HAP-1 (cell line): ENCODE measurements at regions not wholly inside any gene's neighbourhood (a gene's known extent, or its start where the extent isn't known, plus 50 kb on each side); places are given as distances from the start of the nearest gene placed in this dataset.
"Not testable (repeated sequence)": the region's sequence is repeated elsewhere in the genome, so short reads cannot be mapped to it uniquely, and the experiment has no call there.

Source experiments
- DNase-seq, 2 experiments: peaks; one replicate each; pipeline ENCODE4 v3.0.0-alpha.2; 2016 to 2020; ENCODE audit warnings: low spot score in 2 of 2
- H3K27me3 ChIP-seq: fragments of 250-450 bp; sonication (Bioruptor Pico); 2 replicates; pipeline ENCODE4 v1.5.1; 2020; ENCODE audit warnings: low read depth, mild to moderate bottlenecking, moderate library complexity
- H3K36me3 ChIP-seq: fragments of 250-450 bp; sonication (Bioruptor Pico); replicated peaks from 2 replicates; pipeline ENCODE4 v1.5.1; 2020; ENCODE audit warnings: mild to moderate bottlenecking
- H3K4me1 ChIP-seq: fragments of 250-450 bp; sonication (Bioruptor Pico); 2 replicates; pipeline ENCODE4 v1.5.1; 2020; ENCODE audit warnings: mild to moderate bottlenecking
- H3K4me3 ChIP-seq: fragments of 250-450 bp; sonication (Bioruptor Pico); 2 replicates; pipeline ENCODE4 v1.5.1; 2020; ENCODE audit warnings: mild to moderate bottlenecking, moderate library complexity
- H3K9me3 ChIP-seq: fragments of 250-450 bp; sonication (Bioruptor Pico); 2 replicates; pipeline ENCODE4 v1.5.1; 2020; ENCODE audit warnings: mild to moderate bottlenecking, moderate library complexity
- in situ Hi-C: fragments of 300-500 bp; cut with MboI; formaldehyde crosslinking; loops from 3 replicates; pipeline ENCODE4 v1.14.3; 2020; ENCODE audit warnings: low sequenced_read_pairs, inconsistent platforms, mixed read lengths

DNA sequence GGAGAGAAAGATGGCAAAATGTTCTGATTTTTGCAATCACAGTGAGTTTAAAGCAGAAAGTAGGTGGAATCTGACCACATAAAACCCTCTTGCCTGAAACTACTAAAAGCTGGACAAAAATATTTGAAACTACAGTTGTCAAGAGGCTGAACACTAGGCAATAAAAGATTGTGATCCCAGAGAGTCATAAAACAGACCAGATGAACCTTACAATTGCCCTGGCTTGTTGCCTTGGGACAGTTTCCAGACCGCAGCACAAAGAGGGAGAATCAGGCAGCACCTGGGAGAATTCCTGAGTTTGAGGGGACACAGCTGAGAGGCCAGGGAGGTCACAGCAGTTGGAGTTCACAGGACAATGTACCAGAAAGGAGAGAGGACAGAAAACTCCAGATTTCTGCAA, 107.3 kb upstream of the NANOS1 start:
- DNase-seq, result no peak
- H3K9me3 ChIP-seq, result no peaks in the 10 kb centered on the region
- H3K36me3 ChIP-seq, result no peaks in the 10 kb centered on the region
- in situ Hi-C loops, result no loop called here
- H3K4me1 ChIP-seq, result no peaks in the 10 kb centered on the region; the same call in 1 of the 2 replicates
- no peak overlapping the region for H3K4me3 ChIP-seq
- no peaks in the 10 kb centered on the region for H3K27me3 ChIP-seq

DNA sequence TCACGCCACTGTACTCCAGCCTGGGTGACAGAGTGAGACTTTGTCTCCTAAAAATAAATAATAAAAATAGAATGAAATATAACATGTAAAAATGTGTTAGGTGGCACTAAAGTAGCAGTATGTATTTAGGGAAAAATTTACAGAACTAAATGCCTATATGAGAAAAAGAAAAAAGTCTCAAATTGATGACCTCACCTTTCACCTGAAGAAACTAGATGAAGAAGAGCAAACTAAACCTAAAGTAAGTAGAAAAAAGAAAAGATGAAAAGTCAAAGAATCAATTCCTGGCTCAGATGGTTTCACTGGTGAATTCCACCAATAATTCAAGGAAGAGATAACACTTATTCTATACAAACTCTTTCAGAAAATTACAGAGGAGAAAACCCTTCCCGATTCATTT, 106.5 kb upstream of the NANOS1 start:
- no peaks in the 10 kb centered on the region for H3K27me3 ChIP-seq
- in situ Hi-C loops, result no loop called here
- H3K4me3 ChIP-seq, result no peak overlapping the region
- no peaks in the 10 kb centered on the region for H3K9me3 ChIP-seq
- no peaks in the 10 kb centered on the region for H3K36me3 ChIP-seq
- no peak for DNase-seq
- no peaks in the 10 kb centered on the region; the same call in 1 of the 2 replicates for H3K4me1 ChIP-seq

DNA sequence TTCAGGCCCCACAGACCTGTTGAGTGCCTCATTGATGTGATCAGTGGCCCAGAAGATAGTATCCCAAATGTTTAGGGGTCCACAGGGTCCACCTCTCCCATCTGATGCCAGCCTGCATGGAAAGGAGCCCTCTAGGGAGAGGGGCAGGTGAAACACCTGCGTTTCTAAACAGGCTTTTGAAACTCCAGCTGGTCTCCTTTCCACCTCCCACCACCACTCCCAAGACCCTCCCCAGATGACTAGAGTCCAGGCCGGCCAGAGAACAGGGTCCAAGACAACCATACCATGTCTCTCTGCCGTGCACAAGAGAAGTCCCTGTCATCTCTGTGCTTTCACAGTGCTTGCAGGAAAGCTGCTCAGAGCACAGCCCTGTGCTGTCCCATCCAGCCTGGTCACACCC, 105.0 kb upstream of the NANOS1 start:
- H3K27me3 ChIP-seq, result no peaks in the 10 kb centered on the region
- H3K4me3 ChIP-seq, result no peak overlapping the region
- no peaks in the 10 kb centered on the region for H3K9me3 ChIP-seq
- H3K36me3 ChIP-seq, result no peaks in the 10 kb centered on the region
- no peak for DNase-seq
- H3K4me1 ChIP-seq, result no peaks in the 10 kb centered on the region
- in situ Hi-C loops, result no loop called here

GRCh38 chr10:118925404-118926071, 104.0 kb upstream of the NANOS1 start:
- H3K27me3 ChIP-seq, result no peaks in the 10 kb centered on the region
- H3K4me3 ChIP-seq, result no peak overlapping the region
- in situ Hi-C loops, result no loop called here
- no peaks in the 10 kb centered on the region for H3K36me3 ChIP-seq
- DNase-seq, result no peak
- H3K9me3 ChIP-seq, result no peaks in the 10 kb centered on the region
- H3K4me1 ChIP-seq, result no peaks in the 10 kb centered on the region

GRCh38 chr10:118926072-118926417, 103.5 kb upstream of the NANOS1 start:
- Histone ChIP-seq H3K4me3 (no peak overlapping the region), H3K27me3 (no peaks in the 10 kb centered on the region), H3K36me3 (no peaks in the 10 kb centered on the region), H3K4me1 (no peaks in the 10 kb centered on the region), H3K9me3 (no peaks in the 10 kb centered on the region)
- in situ Hi-C loops, result no loop called here
- DNase-seq, result no peak

DNA sequence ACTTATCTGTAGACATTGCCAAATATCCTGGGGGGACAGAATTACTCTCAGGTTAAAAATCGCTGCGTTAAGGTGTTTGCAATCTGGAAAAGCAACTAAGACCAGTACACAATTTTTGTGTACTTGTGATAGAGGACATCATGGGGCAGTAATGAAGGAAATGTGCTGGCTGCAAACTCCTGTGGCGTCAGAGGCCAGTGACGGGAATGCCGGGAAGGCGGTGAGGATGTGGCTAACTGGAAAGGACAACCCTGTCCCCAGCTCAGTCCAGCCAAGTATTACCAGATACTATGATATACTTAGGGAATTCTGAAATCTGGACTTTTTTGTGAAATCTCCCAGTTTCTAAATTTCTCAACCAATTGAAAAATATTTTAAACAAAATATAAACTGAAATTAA, 103.1 kb upstream of the NANOS1 start:
- Histone ChIP-seq H3K36me3 (no peaks in the 10 kb centered on the region), H3K9me3 (no peaks in the 10 kb centered on the region), H3K4me3 (no peak overlapping the region), H3K4me1 (no peaks in the 10 kb centered on the region), H3K27me3 (no peaks in the 10 kb centered on the region)
- DNase-seq, result no peak
- in situ Hi-C loops, result no loop called here

- H3K36me3 ChIP-seq, result no peaks in the 10 kb centered on the region
- in situ Hi-C loops, result no loop called here
- DNase-seq, result no peak
- no peaks in the 10 kb centered on the region for H3K9me3 ChIP-seq
- no peaks in the 10 kb centered on the region for H3K27me3 ChIP-seq
- H3K4me1 ChIP-seq, result no peaks in the 10 kb centered on the region
- H3K4me3 ChIP-seq, result no peak overlapping the region
Observed at GRCh38 chr10:118926903-118927302, 102.6 kb upstream of the NANOS1 start.

GRCh38 chr10:118927321-118927720, 102.2 kb upstream of the NANOS1 start:
- no peaks in the 10 kb centered on the region for H3K36me3 ChIP-seq
- in situ Hi-C loops, result no loop called here
- no peak for DNase-seq
- no peaks in the 10 kb centered on the region for H3K27me3 ChIP-seq
- H3K4me1 ChIP-seq, result no peaks in the 10 kb centered on the region
- H3K9me3 ChIP-seq, result no peaks in the 10 kb centered on the region
- H3K4me3 ChIP-seq, result no peak overlapping the region

DNA sequence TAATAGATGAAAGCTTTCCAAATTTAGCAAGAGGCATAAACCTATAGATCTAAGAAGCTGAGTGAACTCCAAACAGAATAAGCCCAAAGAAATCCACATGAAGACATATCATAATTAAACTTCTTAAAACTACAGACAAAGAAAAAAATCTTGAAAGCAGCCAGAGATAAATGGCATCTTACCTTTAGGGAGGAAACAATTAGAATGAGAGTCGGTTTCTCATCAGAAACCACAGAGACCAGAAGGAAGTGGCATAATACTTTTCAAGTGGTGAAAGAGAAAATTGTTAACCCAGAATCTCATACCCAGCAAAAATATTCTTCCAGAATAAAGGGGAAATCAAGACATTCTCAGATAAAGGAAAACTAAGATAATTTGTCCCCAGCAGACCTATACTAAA, 98.9 kb upstream of the NANOS1 start:
- no peaks in the 10 kb centered on the region for H3K9me3 ChIP-seq
- no peak for DNase-seq
- peaks cover 3% of the 10 kb centered on the region; the same call in 1 of the 2 replicates for H3K27me3 ChIP-seq
- H3K4me1 ChIP-seq, result no peaks in the 10 kb centered on the region
- H3K4me3 ChIP-seq, result no peak overlapping the region
- no peaks in the 10 kb centered on the region for H3K36me3 ChIP-seq
- in situ Hi-C loops, result no loop called here

- in situ Hi-C loops, result no loop called here
- no peaks in the 10 kb centered on the region for H3K36me3 ChIP-seq
- H3K27me3 ChIP-seq, result peaks cover 3% of the 10 kb centered on the region; the same call in 1 of the 2 replicates
- no peaks in the 10 kb centered on the region for H3K9me3 ChIP-seq
- H3K4me1 ChIP-seq, result no peaks in the 10 kb centered on the region
- DNase-seq, result no peak
- H3K4me3 ChIP-seq, result no peak overlapping the region
Observed at GRCh38 chr10:118931436-118931835, 98.1 kb upstream of the NANOS1 start.

GRCh38 chr10:118932154-118932553, 97.4 kb upstream of the NANOS1 start:
- in situ Hi-C loops, H3K4me3 ChIP-seq, H3K36me3 ChIP-seq, H3K9me3 ChIP-seq, H3K27me3 ChIP-seq, DNase-seq, H3K4me1 ChIP-seq: not testable (repeated sequence)

GRCh38 chr10:118937226-118937625, 92.3 kb upstream of the NANOS1 start:
- no peak for DNase-seq
- in situ Hi-C loops, result no loop called here
- Histone ChIP-seq H3K4me3 (no peak overlapping the region), H3K36me3 (no peaks in the 10 kb centered on the region), H3K4me1 (no peaks in the 10 kb centered on the region), H3K27me3 (peaks cover 3% of the 10 kb centered on the region; the same call in 1 of the 2 replicates), H3K9me3 (no peaks in the 10 kb centered on the region)

DNA sequence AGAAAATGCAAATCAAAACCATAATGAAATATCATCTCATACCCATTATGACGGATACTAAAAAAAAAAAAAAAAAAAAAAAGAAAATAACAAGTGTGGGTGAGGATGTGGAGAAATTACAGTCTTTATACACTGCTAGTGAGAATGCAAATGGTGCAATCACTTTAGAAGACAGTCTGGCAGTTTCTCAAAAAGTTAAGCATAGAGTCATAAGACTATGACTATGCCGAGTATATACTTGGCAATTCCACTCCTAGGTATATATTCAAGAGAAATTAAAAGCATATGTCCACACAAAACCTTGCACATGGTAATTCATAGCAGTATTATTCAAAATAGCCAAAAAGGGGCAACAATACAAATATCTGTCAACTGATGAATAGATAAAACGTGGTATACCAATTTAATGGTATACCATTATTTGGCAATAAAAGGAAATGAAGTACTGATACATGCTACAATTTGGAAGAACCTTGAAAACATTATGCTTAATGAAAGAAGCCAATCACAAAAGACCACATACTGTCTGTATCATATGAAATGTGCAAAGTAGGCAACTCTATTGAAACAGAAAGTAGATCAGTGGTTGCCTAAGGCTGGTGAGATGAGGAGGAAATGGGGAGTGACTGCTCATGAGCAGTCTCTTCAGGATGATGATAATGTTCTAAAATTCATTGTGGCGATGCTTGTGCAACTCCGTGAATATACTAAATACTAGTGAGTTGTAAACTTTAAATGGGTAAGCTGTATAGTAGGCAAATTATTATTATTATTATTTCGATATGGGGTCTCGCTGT, 90.1 kb upstream of the NANOS1 start:
- H3K9me3 ChIP-seq, result no peaks in the 10 kb centered on the region
- H3K4me1 ChIP-seq, result no peaks in the 10 kb centered on the region
- no peaks in the 10 kb centered on the region; the same call in 1 of the 2 replicates for H3K27me3 ChIP-seq
- in situ Hi-C loops, result no loop called here
- no peak overlapping the region for H3K4me3 ChIP-seq
- DNase-seq, result no peak
- H3K36me3 ChIP-seq, result no peaks in the 10 kb centered on the region

GRCh38 chr10:118940386-118940785, 89.1 kb upstream of the NANOS1 start:
- in situ Hi-C loops, result no loop called here
- Histone ChIP-seq H3K4me3 (no peak overlapping the region), H3K27me3 (no peaks in the 10 kb centered on the region), H3K36me3 (no peaks in the 10 kb centered on the region), H3K9me3 (no peaks in the 10 kb centered on the region), H3K4me1 (peaks cover 2% of the 10 kb centered on the region; the same call in 1 of the 2 replicates)
- no peak for DNase-seq
